ENCODE measurements at regions not wholly inside any gene's neighbourhood (a gene's known extent, or its start where the extent isn't known, plus 50 kb on each side); places are given as distances from the start of the nearest gene placed in this dataset.

DNA sequence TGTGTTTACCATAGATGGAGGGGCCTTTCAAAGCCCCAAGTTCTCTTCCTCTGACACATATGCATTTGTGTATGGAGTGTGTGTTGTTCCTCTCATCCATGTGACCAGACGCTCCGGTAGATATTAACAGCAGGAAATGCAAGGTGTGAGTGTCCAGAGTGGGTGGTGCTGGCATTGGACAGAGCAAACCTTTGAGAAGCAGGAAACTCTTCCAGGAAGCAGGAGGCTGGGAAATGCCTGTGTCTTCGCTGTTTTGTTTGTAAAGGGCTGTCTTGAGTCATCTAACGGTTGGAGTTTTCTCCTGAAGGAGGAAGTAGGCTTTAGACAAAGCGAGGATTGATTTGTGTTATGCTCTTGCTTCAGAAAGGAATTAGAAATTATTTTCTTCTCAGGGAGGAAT lies 370.9 kb downstream of the PLK2 start:
- ATAC-seq (peak; percentile 62), DNase-seq (peak; percentile 49)
- Histone ChIP-seq H3K36me3 (ENCODE audit: low read depth, low read length) (no peaks in the 10 kb centered on the region), H3K9me2 (replicated peaks; ENCODE audit: low read length) (no peaks in the 10 kb centered on the region), H3K4me1 (ENCODE audit: insufficient read depth, low read length) (peaks cover 26% of the 10 kb centered on the region), H3K79me2 (ENCODE audit: low read length) (no peaks in the 10 kb centered on the region), H2AFZ (ENCODE audit: low read length) (no peak overlapping the region), H3K9me3 (ENCODE audit: low read length) (no peaks in the 10 kb centered on the region), H3K27ac (ENCODE audit: low read length) (peak overlapping the region; percentile 59), H3K4me3 (ENCODE audit: low read length) (no peak overlapping the region), H3K9ac (ENCODE audit: low read length) (peak overlapping the region; percentile 15; the same call in 1 of the 2 replicates), H3K27me3 (ENCODE audit: low read length) (no peaks in the 10 kb centered on the region), H3K4me2 (ENCODE audit: low read length) (no peak overlapping the region), H3F3A (ENCODE audit: low read length, unreplicated experiment) (no peaks in the 10 kb centered on the region), H4K20me1 (ENCODE audit: low read length) (no peaks in the 10 kb centered on the region)
- ChIA-PET POLR2A (ENCODE audit: unreplicated experiment) (no interaction called here), CTCF (no interaction called here)
- TF ChIP-seq EZH2phosphoT487 (IDR thresholded peaks at IDR 0.05; ENCODE audit: borderline replicate concordance, low read length) (no peak), EZH2 (IDR thresholded peaks at IDR 0.05; ENCODE audit: low read length, unreplicated experiment) (no peak)
- TF ChIP-seq, protein P1, sequence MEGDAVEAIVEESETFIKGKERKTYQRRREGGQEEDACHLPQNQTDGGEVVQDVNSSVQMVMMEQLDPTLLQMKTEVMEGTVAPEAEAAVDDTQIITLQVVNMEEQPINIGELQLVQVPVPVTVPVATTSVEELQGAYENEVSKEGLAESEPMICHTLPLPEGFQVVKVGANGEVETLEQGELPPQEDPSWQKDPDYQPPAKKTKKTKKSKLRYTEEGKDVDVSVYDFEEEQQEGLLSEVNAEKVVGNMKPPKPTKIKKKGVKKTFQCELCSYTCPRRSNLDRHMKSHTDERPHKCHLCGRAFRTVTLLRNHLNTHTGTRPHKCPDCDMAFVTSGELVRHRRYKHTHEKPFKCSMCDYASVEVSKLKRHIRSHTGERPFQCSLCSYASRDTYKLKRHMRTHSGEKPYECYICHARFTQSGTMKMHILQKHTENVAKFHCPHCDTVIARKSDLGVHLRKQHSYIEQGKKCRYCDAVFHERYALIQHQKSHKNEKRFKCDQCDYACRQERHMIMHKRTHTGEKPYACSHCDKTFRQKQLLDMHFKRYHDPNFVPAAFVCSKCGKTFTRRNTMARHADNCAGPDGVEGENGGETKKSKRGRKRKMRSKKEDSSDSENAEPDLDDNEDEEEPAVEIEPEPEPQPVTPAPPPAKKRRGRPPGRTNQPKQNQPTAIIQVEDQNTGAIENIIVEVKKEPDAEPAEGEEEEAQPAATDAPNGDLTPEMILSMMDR (conservative IDR thresholded peaks at IDR 0.05; ENCODE audit: low read depth, low read length): no peak
- no TSS peak for BruUV-seq (replicated peaks)
- intact Hi-C loops (cut with micrococcal nuclease): no loop called here

DNA sequence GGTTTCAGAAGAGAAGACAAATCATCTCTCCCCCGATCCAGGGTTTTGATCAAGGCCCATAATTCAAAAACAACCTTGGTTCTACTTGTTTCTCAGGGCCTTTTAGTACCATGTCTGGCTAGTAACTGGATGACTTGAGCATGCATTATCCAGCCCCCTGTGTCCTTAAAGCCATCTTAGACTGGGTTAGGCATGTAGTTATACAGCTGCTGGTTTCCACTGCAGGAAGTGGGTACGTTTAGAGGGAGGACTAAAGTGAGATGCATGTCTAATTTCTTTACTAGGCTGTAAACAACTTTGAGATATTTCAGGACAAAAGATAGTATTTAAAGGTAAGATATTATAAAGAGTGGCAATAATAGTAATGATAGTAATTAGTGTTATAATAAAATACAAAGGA lies 372.0 kb downstream of the PLK2 start:
- H3K79me2 ChIP-seq (ENCODE audit: low read length): no peaks in the 10 kb centered on the region
- ChIA-PET POLR2A (ENCODE audit: unreplicated experiment) (no interaction called here), CTCF (interaction anchor here (0.7 kb wide), 1 partner anchor 135 kb away, joined by 3 read pairs; no protein-coding TSS in a partner anchor)
- H3K9ac ChIP-seq (ENCODE audit: low read length): no peak overlapping the region
- no peak overlapping the region for H3K4me2 ChIP-seq (ENCODE audit: low read length)
- no TSS peak for BruUV-seq (replicated peaks)
- no peaks in the 10 kb centered on the region for H3K9me2 ChIP-seq (replicated peaks; ENCODE audit: low read length)
- ATAC-seq (no peak), DNase-seq (no peak)
- no peak overlapping the region for H3K4me3 ChIP-seq (ENCODE audit: low read length)
- H3K4me1 ChIP-seq (ENCODE audit: insufficient read depth, low read length): peaks cover 17% of the 10 kb centered on the region
- H3K27me3 ChIP-seq (ENCODE audit: low read length): no peaks in the 10 kb centered on the region
- no peak overlapping the region for H3K27ac ChIP-seq (ENCODE audit: low read length)
- H4K20me1 ChIP-seq (ENCODE audit: low read length): no peaks in the 10 kb centered on the region
- intact Hi-C loops (cut with micrococcal nuclease): no loop called here
- H2AFZ ChIP-seq (ENCODE audit: low read length): no peak overlapping the region
- H3F3A ChIP-seq (ENCODE audit: low read length, unreplicated experiment): no peaks in the 10 kb centered on the region
- no peaks in the 10 kb centered on the region for H3K9me3 ChIP-seq (ENCODE audit: low read length)
- H3K36me3 ChIP-seq (ENCODE audit: low read depth, low read length): no peaks in the 10 kb centered on the region
- TF ChIP-seq, protein P1 (conservative IDR thresholded peaks at IDR 0.05; ENCODE audit: low read depth, low read length): no peak
- no peak for TF ChIP-seq EZH2 (IDR thresholded peaks at IDR 0.05; ENCODE audit: low read length, unreplicated experiment)
- TF ChIP-seq EZH2phosphoT487 (IDR thresholded peaks at IDR 0.05; ENCODE audit: borderline replicate concordance, low read length): no peak

DNA sequence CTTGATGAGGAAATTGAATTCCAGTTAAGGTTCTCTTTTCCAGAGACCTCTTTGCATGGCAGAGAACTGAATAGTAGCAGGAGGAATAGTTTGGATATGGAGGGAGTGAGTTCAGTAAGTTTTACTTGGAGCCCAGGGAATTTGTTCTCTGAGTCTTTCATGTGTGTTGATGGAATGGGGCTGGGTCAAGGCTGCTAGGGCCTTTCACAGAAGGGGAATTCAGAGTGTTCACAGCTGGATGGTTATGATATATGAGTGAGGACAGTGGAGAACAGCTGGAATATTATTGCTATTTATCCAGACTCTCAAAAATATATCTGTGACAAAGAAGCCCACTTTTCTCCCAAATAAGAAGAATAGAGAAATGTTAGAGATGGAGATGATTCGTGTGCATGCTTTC lies 372.8 kb downstream of the PLK2 start:
- no peak for TF ChIP-seq EZH2phosphoT487 (IDR thresholded peaks at IDR 0.05; ENCODE audit: borderline replicate concordance, low read length)
- TF ChIP-seq, protein P1 (conservative IDR thresholded peaks at IDR 0.05; ENCODE audit: low read depth, low read length): no peak
- TF ChIP-seq EZH2 (IDR thresholded peaks at IDR 0.05; ENCODE audit: low read length, unreplicated experiment): no peak
- Histone ChIP-seq H3K79me2 (ENCODE audit: low read length) (no peaks in the 10 kb centered on the region), H3K27ac (ENCODE audit: low read length) (no peak overlapping the region), H3K4me1 (ENCODE audit: insufficient read depth, low read length) (peaks cover 17% of the 10 kb centered on the region), H4K20me1 (ENCODE audit: low read length) (no peaks in the 10 kb centered on the region), H3K4me3 (ENCODE audit: low read length) (no peak overlapping the region), H3K9ac (ENCODE audit: low read length) (no peak overlapping the region), H3K4me2 (ENCODE audit: low read length) (no peak overlapping the region), H3K27me3 (ENCODE audit: low read length) (no peaks in the 10 kb centered on the region), H3K9me3 (ENCODE audit: low read length) (no peaks in the 10 kb centered on the region), H3K9me2 (replicated peaks; ENCODE audit: low read length) (no peaks in the 10 kb centered on the region), H2AFZ (ENCODE audit: low read length) (no peak overlapping the region), H3F3A (ENCODE audit: low read length, unreplicated experiment) (no peaks in the 10 kb centered on the region), H3K36me3 (ENCODE audit: low read depth, low read length) (no peaks in the 10 kb centered on the region)
- CTCF ChIA-PET: interaction anchor here (0.7 kb wide), 1 partner anchor 136 kb away, joined by 3 read pairs; no protein-coding TSS in a partner anchor
- intact Hi-C loops (cut with micrococcal nuclease): no loop called here
- ATAC-seq (no peak), DNase-seq (no peak)
- POLR2A ChIA-PET (ENCODE audit: unreplicated experiment): no interaction called here
- no TSS peak for BruUV-seq (replicated peaks)

All from PC-3 (cell line).